Ishikawa (cell line): ENCODE measurements at regions not wholly inside any gene's neighbourhood (a gene's known extent, or its start where the extent isn't known, plus 50 kb on each side); places are given as distances from the start of the nearest gene placed in this dataset.

Experiments used
- CEBPB ChIP-seq: IDR thresholded peaks from 2 replicates; pipeline ENCODE4 v1.6.1; 2012
- CREB1 ChIP-seq: IDR thresholded peaks from 2 replicates; pipeline ENCODE4 v1.6.1; 2012; ENCODE audit warnings: low read depth
- EGR1 ChIP-seq: IDR thresholded peaks from 2 replicates; pipeline ENCODE4 v1.6.1; 2012
- EP300 ChIP-seq: IDR thresholded peaks from 2 replicates; pipeline ENCODE4 v1.6.1; 2012; ENCODE audit warnings: borderline replicate concordance
- FOXM1 ChIP-seq: IDR thresholded peaks from 2 replicates; pipeline ENCODE4 v1.6.1; 2012; ENCODE audit warnings: low read depth, borderline replicate concordance
- MAX ChIP-seq: IDR thresholded peaks from 2 replicates; pipeline ENCODE4 v1.6.1; 2012
- RAD21 ChIP-seq: IDR thresholded peaks from 2 replicates; pipeline ENCODE4 v1.6.1; 2012; ENCODE audit warnings: low read depth
- REST ChIP-seq: IDR thresholded peaks from 2 replicates; pipeline ENCODE4 v1.6.1; 2012; ENCODE audit warnings: low read depth, mild to moderate bottlenecking
- TAF1 ChIP-seq: IDR thresholded peaks from 2 replicates; pipeline ENCODE4 v1.6.1; 2012; ENCODE audit warnings: low read depth, mild to moderate bottlenecking
- USF1 ChIP-seq: IDR thresholded peaks from 2 replicates; pipeline ENCODE4 v1.6.1; 2012
- YY1 ChIP-seq: IDR thresholded peaks from 2 replicates; pipeline ENCODE4 v1.6.1; 2012; ENCODE audit warnings: low read depth
- ZBTB7A ChIP-seq: IDR thresholded peaks from 2 replicates; pipeline ENCODE4 v1.6.1; 2012; ENCODE audit warnings: low read depth

GRCh38 chr1:29805122-29805895 is 569.0 kb downstream of the PTPRU start:
- TF ChIP-seq CREB1 (no peak), EP300 (no peak), RAD21 (no peak), YY1 (no peak), CEBPB (no peak), REST (no peak), EGR1 (no peak), FOXM1 (no peak), USF1 (no peak), ZBTB7A (no peak), MAX (no peak), TAF1 (no peak)
